ENCODE measurements at regions not wholly inside any gene's neighbourhood (a gene's known extent, or its start where the extent isn't known, plus 50 kb on each side); places are given as distances from the start of the nearest gene placed in this dataset.

DNA sequence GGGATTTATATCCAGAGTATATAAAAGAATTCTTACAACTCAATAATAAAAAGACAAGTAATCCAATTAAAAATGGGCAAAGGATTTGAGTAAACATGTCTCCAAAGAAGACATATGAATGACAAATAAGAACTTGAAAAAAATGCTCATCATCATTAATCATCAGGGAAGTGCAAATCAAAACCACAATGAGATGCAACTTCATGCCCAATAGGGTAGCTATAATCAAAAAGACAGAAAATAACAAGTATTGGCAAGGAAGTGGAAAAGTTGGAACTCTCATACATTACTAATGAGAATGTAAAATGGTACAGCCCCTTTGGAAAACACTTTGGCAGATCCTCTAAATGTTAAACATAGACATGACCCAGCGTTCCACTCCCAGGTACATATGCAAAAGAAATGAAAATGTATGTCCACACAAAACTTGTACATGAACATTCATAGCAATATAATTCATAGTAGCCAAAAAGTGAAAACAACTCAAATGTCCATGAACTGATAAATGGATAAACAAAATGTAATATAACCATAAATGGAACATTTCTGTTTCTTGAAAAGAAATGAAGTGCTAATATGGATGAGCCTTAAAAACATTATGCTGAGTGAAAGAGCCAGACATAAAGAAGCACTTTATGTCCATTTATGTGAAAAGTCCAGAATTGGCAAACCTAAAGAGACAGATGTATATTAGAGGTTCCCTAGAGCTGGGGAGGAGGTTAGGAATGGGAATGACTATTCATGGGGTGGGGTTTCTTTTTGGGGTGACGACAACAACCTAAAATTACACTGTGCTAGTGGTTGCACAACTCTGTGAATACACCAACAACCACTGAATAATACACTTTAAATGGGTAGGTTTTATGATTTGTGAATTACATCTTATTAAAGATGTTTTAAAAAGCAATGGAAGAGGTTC, 259.7 kb downstream of the RHOU start (continued):
- TF ChIP-seq, protein P1, sequence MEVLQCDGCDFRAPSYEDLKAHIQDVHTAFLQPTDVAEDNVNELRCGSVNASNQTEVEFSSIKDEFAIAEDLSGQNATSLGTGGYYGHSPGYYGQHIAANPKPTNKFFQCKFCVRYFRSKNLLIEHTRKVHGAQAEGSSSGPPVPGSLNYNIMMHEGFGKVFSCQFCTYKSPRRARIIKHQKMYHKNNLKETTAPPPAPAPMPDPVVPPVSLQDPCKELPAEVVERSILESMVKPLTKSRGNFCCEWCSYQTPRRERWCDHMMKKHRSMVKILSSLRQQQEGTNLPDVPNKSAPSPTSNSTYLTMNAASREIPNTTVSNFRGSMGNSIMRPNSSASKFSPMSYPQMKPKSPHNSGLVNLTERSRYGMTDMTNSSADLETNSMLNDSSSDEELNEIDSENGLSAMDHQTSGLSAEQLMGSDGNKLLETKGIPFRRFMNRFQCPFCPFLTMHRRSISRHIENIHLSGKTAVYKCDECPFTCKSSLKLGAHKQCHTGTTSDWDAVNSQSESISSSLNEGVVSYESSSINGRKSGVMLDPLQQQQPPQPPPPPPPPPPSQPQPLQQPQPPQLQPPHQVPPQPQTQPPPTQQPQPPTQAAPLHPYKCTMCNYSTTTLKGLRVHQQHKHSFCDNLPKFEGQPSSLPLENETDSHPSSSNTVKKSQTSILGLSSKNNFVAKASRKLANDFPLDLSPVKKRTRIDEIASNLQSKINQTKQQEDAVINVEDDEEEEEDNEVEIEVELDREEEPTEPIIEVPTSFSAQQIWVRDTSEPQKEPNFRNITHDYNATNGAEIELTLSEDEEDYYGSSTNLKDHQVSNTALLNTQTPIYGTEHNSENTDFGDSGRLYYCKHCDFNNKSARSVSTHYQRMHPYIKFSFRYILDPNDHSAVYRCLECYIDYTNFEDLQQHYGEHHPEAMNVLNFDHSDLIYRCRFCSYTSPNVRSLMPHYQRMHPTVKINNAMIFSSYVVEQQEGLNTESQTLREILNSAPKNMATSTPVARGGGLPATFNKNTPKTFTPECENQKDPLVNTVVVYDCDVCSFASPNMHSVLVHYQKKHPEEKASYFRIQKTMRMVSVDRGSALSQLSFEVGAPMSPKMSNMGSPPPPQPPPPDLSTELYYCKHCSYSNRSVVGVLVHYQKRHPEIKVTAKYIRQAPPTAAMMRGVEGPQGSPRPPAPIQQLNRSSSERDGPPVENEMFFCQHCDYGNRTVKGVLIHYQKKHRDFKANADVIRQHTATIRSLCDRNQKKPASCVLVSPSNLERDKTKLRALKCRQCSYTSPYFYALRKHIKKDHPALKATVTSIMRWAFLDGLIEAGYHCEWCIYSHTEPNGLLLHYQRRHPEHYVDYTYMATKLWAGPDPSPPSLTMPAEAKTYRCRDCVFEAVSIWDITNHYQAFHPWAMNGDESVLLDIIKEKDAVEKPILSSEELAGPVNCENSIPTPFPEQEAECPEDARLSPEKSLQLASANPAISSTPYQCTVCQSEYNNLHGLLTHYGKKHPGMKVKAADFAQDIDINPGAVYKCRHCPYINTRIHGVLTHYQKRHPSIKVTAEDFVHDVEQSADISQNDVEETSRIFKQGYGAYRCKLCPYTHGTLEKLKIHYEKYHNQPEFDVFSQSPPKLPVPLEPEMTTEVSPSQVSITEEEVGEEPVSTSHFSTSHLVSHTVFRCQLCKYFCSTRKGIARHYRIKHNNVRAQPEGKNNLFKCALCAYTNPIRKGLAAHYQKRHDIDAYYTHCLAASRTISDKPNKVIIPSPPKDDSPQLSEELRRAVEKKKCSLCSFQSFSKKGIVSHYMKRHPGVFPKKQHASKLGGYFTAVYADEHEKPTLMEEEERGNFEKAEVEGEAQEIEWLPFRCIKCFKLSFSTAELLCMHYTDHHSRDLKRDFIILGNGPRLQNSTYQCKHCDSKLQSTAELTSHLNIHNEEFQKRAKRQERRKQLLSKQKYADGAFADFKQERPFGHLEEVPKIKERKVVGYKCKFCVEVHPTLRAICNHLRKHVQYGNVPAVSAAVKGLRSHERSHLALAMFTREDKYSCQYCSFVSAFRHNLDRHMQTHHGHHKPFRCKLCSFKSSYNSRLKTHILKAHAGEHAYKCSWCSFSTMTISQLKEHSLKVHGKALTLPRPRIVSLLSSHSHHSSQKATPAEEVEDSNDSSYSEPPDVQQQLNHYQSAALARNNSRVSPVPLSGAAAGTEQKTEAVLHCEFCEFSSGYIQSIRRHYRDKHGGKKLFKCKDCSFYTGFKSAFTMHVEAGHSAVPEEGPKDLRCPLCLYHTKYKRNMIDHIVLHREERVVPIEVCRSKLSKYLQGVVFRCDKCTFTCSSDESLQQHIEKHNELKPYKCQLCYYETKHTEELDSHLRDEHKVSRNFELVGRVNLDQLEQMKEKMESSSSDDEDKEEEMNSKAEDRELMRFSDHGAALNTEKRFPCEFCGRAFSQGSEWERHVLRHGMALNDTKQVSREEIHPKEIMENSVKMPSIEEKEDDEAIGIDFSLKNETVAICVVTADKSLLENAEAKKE (CRISPR knock-in tag; IDR thresholded peaks at IDR 0.05), result no peak
- TF ChIP-seq NANOG (IDR thresholded peaks at IDR 0.05; ENCODE audit: borderline replicate concordance), result no peak
- TF ChIP-seq, protein P2, sequence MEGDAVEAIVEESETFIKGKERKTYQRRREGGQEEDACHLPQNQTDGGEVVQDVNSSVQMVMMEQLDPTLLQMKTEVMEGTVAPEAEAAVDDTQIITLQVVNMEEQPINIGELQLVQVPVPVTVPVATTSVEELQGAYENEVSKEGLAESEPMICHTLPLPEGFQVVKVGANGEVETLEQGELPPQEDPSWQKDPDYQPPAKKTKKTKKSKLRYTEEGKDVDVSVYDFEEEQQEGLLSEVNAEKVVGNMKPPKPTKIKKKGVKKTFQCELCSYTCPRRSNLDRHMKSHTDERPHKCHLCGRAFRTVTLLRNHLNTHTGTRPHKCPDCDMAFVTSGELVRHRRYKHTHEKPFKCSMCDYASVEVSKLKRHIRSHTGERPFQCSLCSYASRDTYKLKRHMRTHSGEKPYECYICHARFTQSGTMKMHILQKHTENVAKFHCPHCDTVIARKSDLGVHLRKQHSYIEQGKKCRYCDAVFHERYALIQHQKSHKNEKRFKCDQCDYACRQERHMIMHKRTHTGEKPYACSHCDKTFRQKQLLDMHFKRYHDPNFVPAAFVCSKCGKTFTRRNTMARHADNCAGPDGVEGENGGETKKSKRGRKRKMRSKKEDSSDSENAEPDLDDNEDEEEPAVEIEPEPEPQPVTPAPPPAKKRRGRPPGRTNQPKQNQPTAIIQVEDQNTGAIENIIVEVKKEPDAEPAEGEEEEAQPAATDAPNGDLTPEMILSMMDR (conservative IDR thresholded peaks at IDR 0.05; ENCODE audit: low read depth in 2 of 2), result no peak

- Mint-ChIP-seq H3K36me3 (ENCODE audit: low read depth) (no peaks in the 10 kb centered on the region), H3K4me3 (no peak overlapping the region), H3K9me3 (no peaks in the 10 kb centered on the region), H3K27ac (no peak overlapping the region), H3K27me3 (ENCODE audit: insufficient read depth, low read depth, poor library complexity) (peaks cover 3% of the 10 kb centered on the region), H3K4me1 (peaks cover 12% of the 10 kb centered on the region)
- no peaks in the 10 kb centered on the region; the same call in 1 of the 2 replicates for H3K36me3 ChIP-seq (ENCODE audit: insufficient read depth)
- H3K4me2 ChIP-seq, result no peak overlapping the region
- H3K79me2 ChIP-seq (replicated peaks; ENCODE audit: insufficient read depth), result no peaks in the 10 kb centered on the region
- H3K27ac ChIP-seq (ENCODE audit: low read depth), result no peak overlapping the region
- H3K9me2 ChIP-seq (ENCODE audit: insufficient read depth), result 0 out of 2 replicates have a peak, but pooled peaks cover 11% of the 10 kb centered on the region
- H3F3A ChIP-seq (replicated peaks; ENCODE audit: low read depth), result no peaks in the 10 kb centered on the region
- no peaks in the 10 kb centered on the region for H3K27me3 ChIP-seq (ENCODE audit: insufficient read depth)
- no peak overlapping the region for H3K4me3 ChIP-seq
- no peak overlapping the region for H2AFZ ChIP-seq
- TF ChIP-seq JUNB (IDR thresholded peaks at IDR 0.05; ENCODE audit: unreplicated experiment) (no peak), CREB1 (CRISPR knock-in tag; IDR thresholded peaks at IDR 0.05; ENCODE audit: low read depth) (no peak), STAT1 (IDR thresholded peaks at IDR 0.05; ENCODE audit: unreplicated experiment) (no peak)
- no peak for ATAC-seq
- H3K4me1 ChIP-seq (ENCODE audit: insufficient read depth), result peaks cover 23% of the 10 kb centered on the region
- H4K20me1 ChIP-seq (replicated peaks; ENCODE audit: insufficient read depth), result no peaks in the 10 kb centered on the region
- DNase-seq (ENCODE audit: low spot score), result no peak
Measured at GRCh38 chr1:228996281-228996680, 261.0 kb downstream of the RHOU start.

All from GM23338 (cell line).